Left ventricle myocardium inferior (tissue), 1 donor: ENCODE measurements at regions not wholly inside any gene's neighbourhood (a gene's known extent, or its start where the extent isn't known, plus 50 kb on each side); places are given as distances from the start of the nearest gene placed in this dataset.

Source experiments
- DNase-seq: peaks from one replicate; pipeline ENCODE4 v3.0.0-alpha.2; 2020
- H3K27ac ChIP-seq: fragments of 200-600 bp; replicated peaks from 2 replicates; pipeline ENCODE4 v1.8.0; 2021
- H3K27me3 ChIP-seq: fragments of 200-600 bp; 2 replicates; pipeline ENCODE4 v1.8.0; 2021; ENCODE audit warnings: low read depth
- H3K36me3 ChIP-seq: fragments of 200-600 bp; 2 replicates; pipeline ENCODE4 v1.8.0; 2021
- H3K4me1 ChIP-seq: fragments of 200-600 bp; 2 replicates; pipeline ENCODE4 v1.8.0; 2021
- H3K4me3 ChIP-seq: fragments of 200-600 bp; 2 replicates; pipeline ENCODE4 v1.8.0; 2021; ENCODE audit warnings: mild to moderate bottlenecking, moderate library complexity
- H3K9me3 ChIP-seq: fragments of 200-600 bp; replicated peaks from 2 replicates; pipeline ENCODE4 v1.8.0; 2021
- intact Hi-C: fragments of 100-400 bp; cut with micrococcal nuclease; formaldehyde crosslinking; loops from one replicate; pipeline ENCODE4 v1.11.0; 2022
- TF ChIP-seq, protein P1 (sequence below): fragments of 200-600 bp; IDR thresholded peaks from 2 replicates; pipeline ENCODE4 v1.8.0; 2021; ENCODE audit warnings: antibody characterized with exemption, mild to moderate bottlenecking, borderline replicate concordance
- donor health status: DM: no; HTN: yes; CAD: no; lungs with severe emphysema.

DNA sequence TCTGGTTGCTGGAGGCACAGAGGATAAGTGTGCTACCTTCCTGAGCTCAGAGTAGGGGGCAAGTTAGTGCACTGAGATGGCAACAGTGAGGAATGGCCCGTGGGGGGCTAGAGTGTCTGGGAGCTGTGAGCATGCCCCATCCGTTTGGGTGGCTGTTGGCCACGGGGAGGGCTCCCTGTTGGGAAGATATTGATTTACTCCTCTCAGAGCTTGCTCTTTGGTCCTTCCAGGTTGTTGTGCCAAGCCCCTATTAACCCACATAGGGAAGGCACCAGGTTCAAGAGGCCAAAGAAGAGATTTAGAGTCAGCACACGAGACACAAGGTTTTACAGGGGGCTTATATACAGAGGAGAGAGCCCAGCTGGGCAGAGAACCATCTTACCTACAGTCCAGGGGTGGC is 318.8 kb downstream of the TSN start:
- H3K27ac ChIP-seq: no peak overlapping the region
- DNase-seq: no peak
- no peaks in the 10 kb centered on the region for H3K36me3 ChIP-seq
- intact Hi-C loops: no loop called here
- H3K9me3 ChIP-seq: no peaks in the 10 kb centered on the region
- H3K4me3 ChIP-seq: no peak overlapping the region
- no peaks in the 10 kb centered on the region for H3K4me1 ChIP-seq
- H3K27me3 ChIP-seq: peaks cover 2% of the 10 kb centered on the region
- TF ChIP-seq, protein P1, sequence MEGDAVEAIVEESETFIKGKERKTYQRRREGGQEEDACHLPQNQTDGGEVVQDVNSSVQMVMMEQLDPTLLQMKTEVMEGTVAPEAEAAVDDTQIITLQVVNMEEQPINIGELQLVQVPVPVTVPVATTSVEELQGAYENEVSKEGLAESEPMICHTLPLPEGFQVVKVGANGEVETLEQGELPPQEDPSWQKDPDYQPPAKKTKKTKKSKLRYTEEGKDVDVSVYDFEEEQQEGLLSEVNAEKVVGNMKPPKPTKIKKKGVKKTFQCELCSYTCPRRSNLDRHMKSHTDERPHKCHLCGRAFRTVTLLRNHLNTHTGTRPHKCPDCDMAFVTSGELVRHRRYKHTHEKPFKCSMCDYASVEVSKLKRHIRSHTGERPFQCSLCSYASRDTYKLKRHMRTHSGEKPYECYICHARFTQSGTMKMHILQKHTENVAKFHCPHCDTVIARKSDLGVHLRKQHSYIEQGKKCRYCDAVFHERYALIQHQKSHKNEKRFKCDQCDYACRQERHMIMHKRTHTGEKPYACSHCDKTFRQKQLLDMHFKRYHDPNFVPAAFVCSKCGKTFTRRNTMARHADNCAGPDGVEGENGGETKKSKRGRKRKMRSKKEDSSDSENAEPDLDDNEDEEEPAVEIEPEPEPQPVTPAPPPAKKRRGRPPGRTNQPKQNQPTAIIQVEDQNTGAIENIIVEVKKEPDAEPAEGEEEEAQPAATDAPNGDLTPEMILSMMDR: no peak

DNA sequence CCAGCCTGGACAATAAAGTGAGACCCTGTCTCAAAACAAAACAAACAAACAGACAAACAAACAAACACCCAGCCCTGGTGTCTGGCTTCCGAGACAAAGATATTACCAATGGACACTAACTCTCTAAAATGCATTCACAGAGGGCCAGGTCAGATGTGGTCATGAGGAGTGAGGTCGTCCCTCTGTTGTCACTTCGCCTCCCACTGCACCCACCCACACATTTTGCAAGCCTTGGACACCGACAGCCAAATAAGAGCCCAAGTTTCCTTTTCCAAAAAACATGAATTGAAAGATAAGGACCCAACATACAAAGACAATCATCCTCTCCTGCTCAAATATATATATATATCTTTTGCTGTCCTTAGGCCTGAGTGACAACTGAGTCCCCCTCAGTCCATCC is 319.9 kb downstream of the TSN start:
- TF ChIP-seq, protein P1: no peak

DNA sequence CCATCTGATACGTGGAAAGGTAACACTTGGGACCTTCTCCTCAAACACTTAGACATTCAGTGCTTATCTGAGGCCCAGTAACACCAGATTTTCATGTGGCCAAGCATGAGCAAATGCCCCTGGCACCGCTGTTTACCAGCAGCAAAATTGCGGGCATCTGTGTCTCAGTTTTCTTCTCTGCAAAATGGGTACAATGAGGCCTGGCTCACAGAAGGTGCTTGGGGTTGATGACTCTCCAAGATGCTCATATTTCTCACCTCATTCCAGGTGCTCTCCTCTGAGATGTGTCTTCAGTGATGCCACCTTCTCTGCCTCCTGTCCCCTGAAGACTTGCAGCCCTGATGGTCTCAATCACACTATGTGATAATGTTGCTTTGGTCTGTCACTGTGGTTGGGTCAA is 321.7 kb downstream of the TSN start:
- no peaks in the 10 kb centered on the region for H3K4me1 ChIP-seq
- H3K27ac ChIP-seq: no peak overlapping the region
- no peak overlapping the region for H3K4me3 ChIP-seq
- no peaks in the 10 kb centered on the region for H3K36me3 ChIP-seq
- no peaks in the 10 kb centered on the region for H3K9me3 ChIP-seq
- no peak for DNase-seq
- H3K27me3 ChIP-seq: peaks cover 2% of the 10 kb centered on the region
- intact Hi-C loops: no loop called here
- TF ChIP-seq, protein P1: no peak

More for the DNA sequence above, 319.9 kb downstream of the TSN start:
- no peaks in the 10 kb centered on the region for H3K9me3 ChIP-seq
- no peaks in the 10 kb centered on the region for H3K36me3 ChIP-seq
- DNase-seq: no peak
- no peak overlapping the region for H3K27ac ChIP-seq
- H3K27me3 ChIP-seq: peaks cover 2% of the 10 kb centered on the region
- no peaks in the 10 kb centered on the region for H3K4me1 ChIP-seq
- intact Hi-C loops: no loop called here
- H3K4me3 ChIP-seq: no peak overlapping the region

DNA sequence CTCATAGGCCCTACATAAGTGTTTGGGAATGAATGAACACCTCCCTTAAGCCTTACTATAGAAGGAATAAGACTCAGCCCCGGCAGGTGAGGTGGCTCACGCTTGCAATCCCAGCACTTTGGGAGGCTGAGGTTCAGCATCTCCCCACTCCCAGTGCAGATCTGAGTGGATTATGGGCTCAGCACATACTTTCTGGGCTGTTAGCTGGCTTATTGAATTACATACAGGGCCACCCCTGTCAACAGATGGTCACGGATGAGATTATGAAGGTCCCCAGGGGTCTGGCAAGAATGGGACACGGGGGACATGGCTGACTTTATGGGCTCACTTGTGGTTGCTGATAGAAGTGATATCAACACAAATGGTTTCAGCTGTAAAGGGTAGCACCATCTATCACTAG is 322.3 kb downstream of the TSN start:
- H3K27ac ChIP-seq: no peak overlapping the region
- peaks cover 2% of the 10 kb centered on the region for H3K27me3 ChIP-seq
- H3K9me3 ChIP-seq: no peaks in the 10 kb centered on the region
- no peak overlapping the region for H3K4me3 ChIP-seq
- DNase-seq: no peak
- H3K4me1 ChIP-seq: no peaks in the 10 kb centered on the region
- intact Hi-C loops: no loop called here
- H3K36me3 ChIP-seq: no peaks in the 10 kb centered on the region
- TF ChIP-seq, protein P1: no peak

DNA sequence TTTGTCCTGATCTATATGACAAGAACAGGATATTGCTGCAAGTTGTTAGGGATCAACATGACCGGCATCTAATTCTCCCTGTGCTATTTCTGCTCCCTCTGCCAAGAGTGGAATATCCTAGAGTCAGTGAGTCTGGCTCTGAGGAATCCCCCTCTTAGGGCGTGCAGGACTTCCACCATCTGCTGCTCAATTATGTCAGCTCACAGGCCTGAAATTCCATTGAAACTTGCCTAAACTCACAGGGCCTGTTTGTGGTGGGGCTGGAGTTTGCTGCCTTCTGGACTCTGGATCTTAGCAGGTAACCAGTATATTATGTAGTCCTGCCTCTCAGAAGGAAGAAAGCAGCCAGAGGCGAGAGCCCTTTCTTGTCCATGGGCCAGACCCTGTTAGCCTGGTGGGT is 323.0 kb downstream of the TSN start:
- H3K4me3 ChIP-seq: no peak overlapping the region
- intact Hi-C loops: no loop called here
- no peaks in the 10 kb centered on the region for H3K4me1 ChIP-seq
- TF ChIP-seq, protein P1: no peak
- H3K27me3 ChIP-seq: peaks cover 2% of the 10 kb centered on the region
- no peaks in the 10 kb centered on the region for H3K9me3 ChIP-seq
- no peaks in the 10 kb centered on the region for H3K36me3 ChIP-seq
- no peak for DNase-seq
- no peak overlapping the region for H3K27ac ChIP-seq

DNA sequence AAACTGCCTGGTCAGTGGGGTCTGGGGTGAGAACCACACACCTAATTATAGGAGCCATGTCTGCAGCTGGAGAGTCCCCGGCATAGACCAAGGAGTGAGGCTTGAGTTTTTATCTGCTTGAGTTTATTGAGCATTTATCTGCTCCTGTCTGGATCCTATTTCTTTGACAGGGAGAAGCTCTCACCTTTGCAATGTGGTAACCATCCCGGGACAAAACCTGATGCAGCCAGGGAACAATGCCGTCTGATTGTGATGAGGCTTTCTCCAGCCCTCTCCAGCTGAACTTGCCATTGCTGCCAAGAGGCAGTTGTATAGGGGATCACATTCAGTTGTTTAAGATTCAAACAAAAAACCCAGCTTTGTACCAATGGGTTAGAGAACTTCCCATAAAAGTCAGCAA is 324.4 kb downstream of the TSN start:
- TF ChIP-seq, protein P1: no peak
- Histone ChIP-seq H3K36me3 (no peaks in the 10 kb centered on the region), H3K4me1 (no peaks in the 10 kb centered on the region), H3K27ac (no peak overlapping the region), H3K9me3 (no peaks in the 10 kb centered on the region), H3K4me3 (no peak overlapping the region), H3K27me3 (no peaks in the 10 kb centered on the region)
- intact Hi-C loops: no loop called here
- DNase-seq: no peak
